H1 (cell line): ENCODE measurements at regions not wholly inside any gene's neighbourhood (a gene's known extent, or its start where the extent isn't known, plus 50 kb on each side); places are given as distances from the start of the nearest gene placed in this dataset.

Source experiments
- CTCF ChIA-PET: fragments of 300-600 bp; sonication (Branson Sonifier 250); formaldehyde crosslinking; loops from one replicate; lab custom pipeline; 2021; ENCODE audit not compliant: partially characterized antibody; lab: Charles Lee
- POLR2A ChIA-PET: fragments of 300-600 bp; sonication (Branson Sonifier 250); formaldehyde crosslinking; loops from one replicate; lab custom pipeline; 2021; ENCODE audit warnings: inconsistent platforms; ENCODE audit not compliant: partially characterized antibody; lab: Charles Lee
- DNase-seq, 2 experiments: peaks; one replicate each; pipeline versions ENCODE4 v3.0.0 to v3.0.0-alpha.2; 2010 to 2022; ENCODE audit warnings: low spot score in 2 of 2, low read depth in 1 of 2, mixed read lengths in 1 of 2
- FAIRE-seq: peaks from 2 replicates; lab custom pipeline; 2011; peaks lifted over from hg19 to GRCh38; lab: Jason Lieb, UNC
- H2AFZ ChIP-seq: 2 replicates; pipeline ENCODE4 v1.8.1; 2012; ENCODE audit warnings: low read length, inconsistent platforms
- H2AK5ac ChIP-seq: 2 replicates; pipeline ENCODE4 v1.6.1; 2013; ENCODE audit warnings: low read depth, low read length
- H2BK120ac ChIP-seq: replicated peaks from 2 replicates; pipeline ENCODE3; 2013; ENCODE audit warnings: low read depth, low read length, inconsistent platforms
- H2BK12ac ChIP-seq: 2 replicates; pipeline ENCODE4 v1.6.1; 2013; ENCODE audit warnings: low read depth, low read length
- H2BK15ac ChIP-seq: 2 replicates; pipeline ENCODE4 v1.6.1; 2013; ENCODE audit warnings: low read length
- H2BK20ac ChIP-seq: 2 replicates; pipeline ENCODE4 v1.6.1; 2013; ENCODE audit warnings: low read length
- H2BK5ac ChIP-seq: 2 replicates; pipeline ENCODE4 v1.6.1; 2013; ENCODE audit warnings: low read depth, low read length
- H3K14ac ChIP-seq: 2 replicates; pipeline ENCODE4 v1.6.1; 2013; ENCODE audit warnings: inconsistent platforms; ENCODE audit not compliant: insufficient read length
- H3K18ac ChIP-seq: 2 replicates; pipeline ENCODE4 v1.6.1; 2013; ENCODE audit warnings: low read length; ENCODE audit errors: extremely low read depth
- H3K23ac ChIP-seq: 2 replicates; pipeline ENCODE4 v1.6.1; 2013; ENCODE audit warnings: inconsistent platforms; ENCODE audit not compliant: insufficient read length
- H3K23me2 ChIP-seq: 2 replicates; pipeline ENCODE4 v1.6.1; 2013; ENCODE audit warnings: low read depth, low read length
- H3K27ac ChIP-seq: 2 replicates; pipeline ENCODE4 v1.6.1; 2011; ENCODE audit warnings: low read depth, low read length, inconsistent platforms
- H3K27me3 ChIP-seq, 4 experiments: replicated peaks in 1 of 4; 1 replicate in 1 of 4; 2 replicates in 3 of 4; pipeline versions ENCODE4 v1.6.1 to v1.8.1; 2011 to 2013; ENCODE audit warnings: low read length in 3 of 4, mild to moderate bottlenecking in 3 of 4, inconsistent platforms in 2 of 4, mixed read lengths in 2 of 4, moderate library complexity in 1 of 4; ENCODE audit not compliant: control insufficient read depth in 3 of 4, insufficient read depth in 3 of 4; ENCODE audit errors: extremely low read depth in 1 of 4
- H3K36me3 ChIP-seq, 4 experiments: 2 replicates each; pipeline versions ENCODE4 v1.6.1 to v1.8.1; 2011 to 2013; ENCODE audit warnings: mild to moderate bottlenecking in 4 of 4, low read length in 3 of 4, moderate library complexity in 2 of 4, control low read depth in 1 of 4, inconsistent platforms in 1 of 4; ENCODE audit not compliant: insufficient read depth in 4 of 4, control insufficient read depth in 2 of 4
- H3K4ac ChIP-seq: replicated peaks from 2 replicates; pipeline ENCODE3; 2013; ENCODE audit warnings: low read length, low read depth, mixed read lengths, inconsistent platforms; ENCODE audit not compliant: insufficient read length
- H3K4me1 ChIP-seq, 4 experiments: replicated peaks in 1 of 4; 1 replicate in 1 of 4; 2 replicates in 3 of 4; pipeline versions ENCODE4 v1.6.1 to v1.8.1; 2011 to 2013; ENCODE audit warnings: low read length in 3 of 4, inconsistent platforms in 2 of 4, mixed read lengths in 1 of 4; ENCODE audit not compliant: insufficient read depth in 4 of 4, control insufficient read depth in 3 of 4
- H3K4me2 ChIP-seq, 2 experiments: 2 replicates each; pipeline versions ENCODE4 v1.6.1 to v1.8.1; 2011 to 2013; ENCODE audit warnings: low read depth in 2 of 2, low read length in 2 of 2, control low read depth in 1 of 2, inconsistent platforms in 1 of 2, mild to moderate bottlenecking in 1 of 2; ENCODE audit not compliant: insufficient read depth in 1 of 2
- H3K4me3 ChIP-seq, 4 experiments: fragments of 200-600, 300-600 bp in 1 of 4; sonication (generic), shearing (Covaris generic), sonication (Bioruptor Twin) in 1 of 4; 2 replicates each; pipeline versions ENCODE4 v1.5.1 to v1.8.1; 2011 to 2016; ENCODE audit warnings: low read length in 4 of 4, low read depth in 3 of 4, control low read depth in 2 of 4, inconsistent platforms in 2 of 4, mild to moderate bottlenecking in 2 of 4, mixed read lengths in 1 of 4, moderate library complexity in 1 of 4; ENCODE audit not compliant: insufficient read depth in 2 of 4; ENCODE audit errors: extremely low read depth in 1 of 4
- H3K56ac ChIP-seq: replicated peaks from 2 replicates; pipeline ENCODE3; 2013; ENCODE audit warnings: low read depth, mild to moderate bottlenecking, mixed read lengths, low read length, inconsistent platforms; ENCODE audit not compliant: insufficient read length
- H3K79me1 ChIP-seq: 2 replicates; pipeline ENCODE4 v1.6.1; 2013; ENCODE audit warnings: low read depth, low read length, control low read depth
- H3K79me2 ChIP-seq, 2 experiments: 2 replicates each; pipeline versions ENCODE4 v1.6.1 to v1.8.1; 2012 to 2013; ENCODE audit warnings: low read length in 2 of 2, mild to moderate bottlenecking in 2 of 2, inconsistent platforms in 1 of 2; ENCODE audit not compliant: insufficient read depth in 2 of 2, control insufficient read depth in 1 of 2
- H3K9ac ChIP-seq, 4 experiments: replicated peaks in 1 of 4; 1 replicate in 1 of 4; 2 replicates in 3 of 4; pipeline versions ENCODE4 v1.6.1 to v1.8.1; 2011 to 2013; ENCODE audit warnings: low read depth in 3 of 4, low read length in 3 of 4, control low read depth in 2 of 4, mild to moderate bottlenecking in 2 of 4, moderate library complexity in 2 of 4, inconsistent platforms in 1 of 4; ENCODE audit errors: extremely low read depth in 1 of 4
- H3K9me3 ChIP-seq, 2 experiments: 2 replicates each; pipeline versions ENCODE4 v1.6.1 to v1.8.1; 2012 to 2013; ENCODE audit warnings: mild to moderate bottlenecking in 2 of 2, moderate library complexity in 2 of 2, control low read depth in 1 of 2, inconsistent platforms in 1 of 2, low read depth in 1 of 2, low read length in 1 of 2, mixed read lengths in 1 of 2; ENCODE audit not compliant: insufficient read depth in 2 of 2
- H4K20me1 ChIP-seq, 2 experiments: replicated peaks in 1 of 2; 2 replicates each; pipeline versions ENCODE3 to v1.8.1; 2011 to 2013; ENCODE audit warnings: inconsistent platforms in 2 of 2, low read length in 2 of 2, mild to moderate bottlenecking in 1 of 2; ENCODE audit not compliant: insufficient read depth in 2 of 2, control insufficient read depth in 1 of 2
- H4K5ac ChIP-seq: 2 replicates; pipeline ENCODE4 v1.6.1; 2013; ENCODE audit warnings: low read length, low read depth, mixed read lengths, inconsistent platforms; ENCODE audit not compliant: insufficient read length
- H4K8ac ChIP-seq: 2 replicates; pipeline ENCODE4 v1.8.0; 2013; ENCODE audit warnings: mild to moderate bottlenecking, moderate library complexity, low read length, inconsistent platforms; ENCODE audit not compliant: insufficient read depth; ENCODE audit errors: extremely low read depth
- H4K91ac ChIP-seq: replicated peaks from 2 replicates; pipeline ENCODE3; 2013; ENCODE audit warnings: low read length, mixed read lengths, inconsistent platforms; ENCODE audit not compliant: insufficient read length
- BRCA1 ChIP-seq: IDR thresholded peaks from 2 replicates; pipeline ENCODE4 v1.6.1; 2012; ENCODE audit warnings: low read depth, low read length, improper control_type of control experiment
- CBX8 ChIP-seq: fragments of 300-800, 300-1000 bp; sonication (generic); IDR thresholded peaks from 2 replicates; pipeline ENCODE4 v1.7.1; 2016; ENCODE audit warnings: low read depth, low read length, borderline replicate concordance
- CREB1 ChIP-seq: IDR thresholded peaks from 2 replicates; pipeline ENCODE4 v1.6.1; 2012; ENCODE audit warnings: inconsistent platforms
- CTBP2 ChIP-seq: IDR thresholded peaks from 2 replicates; pipeline ENCODE4 v1.7.0; 2011; ENCODE audit warnings: borderline replicate concordance, mild to moderate bottlenecking, moderate library complexity, mixed read lengths, low read length; ENCODE audit not compliant: insufficient read depth, insufficient read length
- E2F6 ChIP-seq: IDR thresholded peaks from 2 replicates; pipeline ENCODE4 v1.6.1; 2012; ENCODE audit warnings: inconsistent platforms
- FOSL1 ChIP-seq: IDR thresholded peaks from 2 replicates; pipeline ENCODE4 v1.6.1; 2011; ENCODE audit warnings: mild to moderate bottlenecking, low read depth, low read length, moderate library complexity; ENCODE audit not compliant: insufficient read depth
- GABPA ChIP-seq: IDR thresholded peaks from 2 replicates; pipeline ENCODE4 v1.6.1; 2011; ENCODE audit warnings: mild to moderate bottlenecking, low read length, moderate library complexity, borderline replicate concordance; ENCODE audit not compliant: insufficient read depth
- POU5F1 ChIP-seq: IDR thresholded peaks from 2 replicates; pipeline ENCODE4 v1.6.1; 2011; ENCODE audit warnings: low read depth, mild to moderate bottlenecking, low read length, moderate library complexity
- RAD21 ChIP-seq, 2 experiments: IDR thresholded peaks in 1 of 2; conservative IDR thresholded peaks in 1 of 2; 2 replicates each; pipeline ENCODE4 v1.6.1; 2011; ENCODE audit warnings: low read depth in 2 of 2, low read length in 2 of 2, improper control_type of control experiment in 1 of 2, inconsistent platforms in 1 of 2, mild to moderate bottlenecking in 1 of 2, moderate library complexity in 1 of 2
- RXRA ChIP-seq: IDR thresholded peaks from 2 replicates; pipeline ENCODE4 v1.6.1; 2011; ENCODE audit warnings: low read depth, mild to moderate bottlenecking, low read length, moderate library complexity; ENCODE audit not compliant: insufficient read depth
- SRF ChIP-seq: IDR thresholded peaks from 2 replicates; pipeline ENCODE4 v1.6.1; 2011; ENCODE audit warnings: mild to moderate bottlenecking, low read depth, low read length, moderate library complexity
- TBP ChIP-seq: IDR thresholded peaks from 2 replicates; pipeline ENCODE4 v1.6.1; 2011; ENCODE audit warnings: low read depth, low read length, improper control_type of control experiment
- YY1 ChIP-seq: IDR thresholded peaks from 2 replicates; pipeline ENCODE4 v1.6.1; 2011; ENCODE audit warnings: low read depth, mild to moderate bottlenecking, low read length
- ZNF274 ChIP-seq: IDR thresholded peaks from 2 replicates; pipeline ENCODE4 v1.7.0; 2012; ENCODE audit warnings: low read length, borderline replicate concordance; ENCODE audit errors: extremely low read depth
- WGBS, 2 experiments: shearing (Covaris generic) in 1 of 2; methylation state at CpG; one replicate each; pipeline versions ENCODE4 v1.1.6 to v1.1.7; 2013 to 2015; ENCODE audit warnings: low lambda C conversion rate in 2 of 2, mixed read lengths in 2 of 2, inconsistent platforms in 1 of 2, low coverage in 1 of 2, missing lambda C conversion rate in 1 of 2; ENCODE audit not compliant: insufficient replicate concordance in 2 of 2, insufficient coverage in 1 of 2, insufficient read length in 1 of 2; ENCODE audit errors: extremely low coverage in 1 of 2, missing lambda C conversion rate in 1 of 2; 5-methylcytosine and 5-hydroxymethylcytosine counted together

GRCh38 chr12:34386016-34386415 is 363.7 kb downstream of the ALG10 start:
- H3K9me3 ChIP-seq = peaks cover 93 to 100% of the 10 kb centered on the region in 2 experiments
- H3K36me3 ChIP-seq = no peaks in the 10 kb centered on the region
- H3K27ac ChIP-seq = no peak overlapping the region
- H3K4me1 ChIP-seq = no peaks in the 10 kb centered on the region
- no peak overlapping the region for H2AFZ ChIP-seq
- no peak overlapping the region for H3K14ac ChIP-seq
- CTCF ChIA-PET = no interaction called here
- H3K79me1 ChIP-seq = no peaks in the 10 kb centered on the region
- H2BK5ac ChIP-seq = no peak overlapping the region
- H2BK120ac ChIP-seq = no peak overlapping the region
- no peak overlapping the region for H4K8ac ChIP-seq
- H2AK5ac ChIP-seq = no peak overlapping the region
- H2BK15ac ChIP-seq = no peak overlapping the region
- FAIRE-seq (no peak), DNase-seq (no peak)
- H3K23ac ChIP-seq = no peak overlapping the region
- H2BK20ac ChIP-seq = no peak overlapping the region
- no peak overlapping the region for H3K4me3 ChIP-seq
- no peak overlapping the region for H2BK12ac ChIP-seq
- no peak overlapping the region for H4K91ac ChIP-seq
- H3K9ac ChIP-seq = no peak overlapping the region
- no peak overlapping the region for H4K5ac ChIP-seq
- H3K79me2 ChIP-seq = no peaks in the 10 kb centered on the region
- H3K27me3 ChIP-seq = no peaks in the 10 kb centered on the region
- H3K18ac ChIP-seq = no peak overlapping the region
- no peak overlapping the region for H3K56ac ChIP-seq
- TF ChIP-seq ZNF274 = no peak
- no peak for TF ChIP-seq YY1
- TF ChIP-seq BRCA1 = no peak
- no peak for TF ChIP-seq E2F6
- no peak for TF ChIP-seq TBP
- no peak for TF ChIP-seq CTBP2
- no peak for TF ChIP-seq CBX8
- TF ChIP-seq CREB1 = no peak
- no peak for TF ChIP-seq GABPA
- no peak for TF ChIP-seq RXRA
- TF ChIP-seq FOSL1 = no peak
- TF ChIP-seq POU5F1 = no peak
- no peak for TF ChIP-seq SRF
- TF ChIP-seq RAD21 (IDR thresholded peaks at IDR 0.05 in 1 of 2, conservative IDR thresholded peaks at IDR 0.05 in 1 of 2; ENCODE audit: low read depth in 2 of 2, low read length in 2 of 2) = no peak
- H3K23me2 ChIP-seq = no peaks in the 10 kb centered on the region
- H3K4ac ChIP-seq = no peak overlapping the region
- no peak overlapping the region for H3K4me2 ChIP-seq
- H4K20me1 ChIP-seq = no peaks in the 10 kb centered on the region
- WGBS, 2 experiments = 60% methylated on average over 8 of the region's 13 CpGs; no CpG with 5 or more reads in 1 of the 2 experiments
- POLR2A ChIA-PET = no interaction called here
